HG03025 (cell line): ENCODE measurements at regions not wholly inside any gene's neighbourhood (a gene's known extent, or its start where the extent isn't known, plus 50 kb on each side); places are given as distances from the start of the nearest gene placed in this dataset.

Source experiments
- ATAC-seq: cut with Tn5 transposase; IDR thresholded peaks from one replicate; pipeline ENCODE4 v1.9.1; 2021; ENCODE audit warnings: mild to moderate bottlenecking, moderate library complexity; ENCODE audit not compliant: unreplicated experiment, low FRiP score

DNA sequence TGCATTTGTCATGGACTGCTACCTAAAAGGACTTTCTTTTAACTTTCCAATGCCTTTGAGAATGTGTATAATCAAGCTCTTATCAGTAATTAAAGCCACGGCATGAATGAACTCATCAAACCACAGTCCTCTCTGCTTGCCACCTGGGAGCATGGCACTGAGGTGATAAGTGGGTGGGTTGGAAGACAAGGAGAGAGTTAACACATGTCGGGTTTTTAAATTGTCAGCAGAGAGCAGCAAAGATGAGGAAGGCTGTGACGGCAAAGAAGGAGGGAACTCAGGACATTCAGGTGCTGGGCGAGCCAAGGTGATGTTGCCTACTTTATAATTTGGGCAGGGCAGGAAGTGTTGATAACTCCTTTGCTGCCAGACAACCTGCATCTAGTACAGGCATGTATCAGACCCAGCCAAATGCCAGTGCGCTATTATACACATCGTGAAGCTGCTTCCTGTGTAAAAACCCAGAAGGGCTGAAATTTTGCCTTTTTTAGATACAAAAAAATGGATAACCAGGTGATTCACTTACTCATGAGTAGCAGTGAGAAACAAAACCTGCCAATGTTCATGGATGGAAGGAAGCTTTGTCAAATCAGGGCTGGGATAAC, 269.1 kb downstream of the KIF4B start:
- no peak for ATAC-seq

DNA sequence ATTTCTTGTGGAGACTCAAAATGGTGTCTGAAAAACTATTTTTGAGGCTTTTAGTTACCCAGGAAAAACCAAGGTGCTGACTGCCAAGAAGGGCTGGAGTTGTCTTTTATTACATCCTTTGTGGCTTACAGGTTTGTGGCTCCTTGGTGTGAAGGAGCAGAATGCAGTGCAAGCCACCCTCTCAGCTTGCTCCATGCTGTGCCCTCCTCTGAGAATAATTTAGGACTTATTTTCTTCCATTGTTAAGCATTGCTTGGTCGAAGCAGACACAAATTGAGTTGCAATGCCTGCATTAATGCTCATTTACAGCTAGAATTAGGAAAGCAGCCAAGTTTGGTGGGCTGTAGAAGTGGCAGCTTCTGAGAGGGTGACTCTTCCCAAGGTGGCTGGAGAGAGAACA, 272.2 kb downstream of the KIF4B start:
- no peak for ATAC-seq

DNA sequence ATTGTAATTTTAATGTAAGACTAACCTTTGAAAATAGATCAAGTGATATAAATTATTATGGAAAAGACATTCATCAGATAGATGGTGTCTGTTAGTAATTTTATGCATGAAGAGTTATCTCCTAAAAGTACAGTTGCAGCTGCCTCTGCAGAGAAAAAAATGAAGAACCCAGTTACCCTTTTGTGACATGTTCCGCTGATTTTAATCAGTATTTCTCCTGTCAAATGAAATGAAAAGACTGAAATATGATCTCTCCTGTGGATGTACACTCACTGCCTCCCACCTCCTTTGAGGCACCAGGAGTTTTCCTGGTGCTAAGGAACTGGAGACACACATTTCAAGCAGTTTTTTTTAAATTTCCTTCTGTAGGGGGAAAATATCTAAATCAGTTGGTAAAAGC, 277.4 kb downstream of the KIF4B start:
- no peak for ATAC-seq

DNA sequence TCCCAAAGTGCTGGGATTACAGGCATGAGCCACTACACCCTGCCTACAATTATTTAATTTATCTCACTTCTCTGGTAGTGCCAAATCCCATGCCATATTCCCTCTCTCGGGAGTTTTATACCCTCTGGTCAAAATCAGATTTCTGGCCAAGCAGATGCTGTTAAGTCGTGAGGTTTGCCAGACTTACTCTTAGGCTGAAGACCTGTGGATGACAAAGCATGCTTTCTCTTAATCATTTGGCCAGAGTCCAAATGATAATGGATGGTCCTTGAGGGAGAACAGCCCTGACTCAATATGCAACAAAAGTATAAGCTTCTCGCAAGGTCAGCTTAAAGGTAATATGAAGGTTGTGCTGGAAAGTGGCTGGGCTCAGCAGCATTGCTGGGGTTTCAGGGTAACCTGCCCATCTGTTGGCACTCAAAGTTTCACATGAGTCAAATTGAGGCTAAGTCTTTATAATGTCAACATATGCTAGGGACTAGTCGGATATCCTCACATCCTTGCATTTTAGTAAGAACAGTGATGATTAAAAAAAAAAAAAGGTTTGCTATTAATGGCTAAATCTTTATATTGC, 280.1 kb downstream of the KIF4B start:
- ATAC-seq, result no peak

DNA sequence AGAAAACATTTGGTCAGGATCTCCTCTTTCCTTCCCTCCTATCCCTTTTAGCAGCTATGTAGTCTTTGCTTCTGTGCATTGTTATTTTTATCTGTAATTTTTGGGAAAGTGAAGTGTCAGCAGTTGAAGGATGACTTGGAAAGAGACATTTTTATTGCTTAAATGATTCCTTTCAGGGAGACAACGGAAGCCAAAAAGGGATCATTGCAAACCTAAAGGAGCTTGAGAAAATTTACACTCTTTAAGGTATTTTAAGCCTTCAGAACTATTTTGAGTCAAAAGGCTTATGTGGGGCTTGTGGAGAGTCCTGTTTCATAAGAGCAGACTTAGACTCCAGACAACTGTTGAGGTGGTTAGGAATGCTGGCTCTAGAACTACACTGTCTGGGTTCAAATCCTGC, 281.6 kb downstream of the KIF4B start:
- ATAC-seq, result no peak

DNA sequence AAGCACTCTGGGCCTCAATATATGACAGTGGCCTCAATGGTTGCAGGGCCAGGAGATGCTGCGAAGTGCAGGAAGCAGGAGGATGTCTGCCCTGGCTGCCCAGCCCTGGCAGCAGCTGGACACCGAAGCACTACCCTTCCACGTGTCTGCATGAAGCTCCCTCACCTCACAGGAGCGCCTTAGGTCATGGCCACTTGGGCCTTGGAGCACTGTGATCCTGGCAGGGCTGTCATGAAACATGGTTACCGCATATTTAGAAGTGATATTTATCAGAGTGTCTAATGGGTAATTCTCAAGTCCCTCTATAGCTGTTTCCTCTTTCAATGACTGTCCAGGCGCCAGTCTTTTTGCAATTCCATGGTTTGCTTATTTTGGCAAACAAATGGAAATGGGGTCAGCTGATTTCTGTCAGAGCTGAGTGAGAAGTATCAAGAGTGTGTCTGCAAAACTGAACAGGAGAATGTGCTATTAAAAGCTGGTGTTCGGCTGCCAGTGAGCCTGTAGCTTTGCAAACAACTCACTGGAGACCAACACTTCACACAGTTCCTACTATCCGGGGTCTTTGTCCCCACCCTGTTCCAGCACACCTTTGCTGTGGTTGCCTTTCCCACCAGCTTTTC, 285.9 kb downstream of the KIF4B start:
- ATAC-seq, result no peak

DNA sequence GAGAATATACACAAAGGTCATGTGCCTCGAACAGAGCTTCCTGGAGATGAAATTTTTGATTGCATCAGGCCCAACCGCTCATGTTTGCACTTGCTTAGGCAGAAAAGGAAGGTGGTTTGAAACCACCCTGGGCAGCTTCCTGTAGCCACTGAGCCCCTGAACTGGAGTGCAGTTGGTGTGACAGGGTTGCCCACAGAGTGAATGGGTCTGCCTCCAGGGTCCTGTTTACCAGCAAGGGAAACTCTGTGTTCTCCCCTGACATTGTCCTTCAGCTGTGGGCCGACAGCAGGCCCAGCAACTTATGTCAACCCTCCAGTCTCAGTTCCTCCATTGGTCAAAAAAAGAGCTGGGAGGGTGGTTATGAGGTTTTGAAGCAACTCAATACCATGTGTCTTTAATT, 289.6 kb downstream of the KIF4B start:
- no peak for ATAC-seq

DNA sequence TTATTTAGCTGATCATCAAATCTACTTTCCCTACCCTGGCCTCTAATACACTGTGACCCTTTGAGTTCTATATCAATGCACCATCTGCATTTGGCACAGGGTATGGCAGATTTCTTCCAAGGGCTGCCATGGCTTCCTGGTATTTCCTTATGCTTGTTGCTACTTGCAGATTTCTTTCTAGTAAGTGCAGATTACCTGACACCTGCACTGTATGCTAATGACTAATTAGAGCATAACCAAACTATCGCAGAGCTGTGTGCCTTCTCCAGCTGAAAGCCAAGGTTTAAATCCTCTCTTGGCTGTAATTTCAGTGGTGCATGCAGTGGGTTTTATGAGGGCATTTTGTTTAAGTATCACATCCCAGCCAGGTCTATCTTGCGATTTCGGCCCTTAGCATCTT, 293.7 kb downstream of the KIF4B start:
- ATAC-seq, result no peak

DNA sequence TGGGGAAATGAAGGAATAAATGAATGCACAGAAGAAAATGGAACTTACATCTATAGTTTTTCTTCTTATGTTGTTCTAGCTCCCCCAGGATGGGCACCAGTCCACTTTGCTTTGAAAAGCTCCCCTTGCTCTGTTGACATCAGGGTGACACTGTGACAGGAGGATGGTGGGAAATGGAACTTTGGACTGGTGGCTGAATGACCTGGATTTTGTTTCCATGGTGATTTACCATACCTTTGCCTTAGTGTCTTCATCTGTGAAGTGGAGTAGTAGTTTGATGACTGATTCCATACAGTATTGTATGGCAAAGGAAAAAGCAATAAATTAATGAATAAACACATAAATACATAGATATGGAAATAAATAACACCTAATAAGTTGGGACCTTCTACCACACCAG, 294.7 kb downstream of the KIF4B start:
- ATAC-seq, result no peak

DNA sequence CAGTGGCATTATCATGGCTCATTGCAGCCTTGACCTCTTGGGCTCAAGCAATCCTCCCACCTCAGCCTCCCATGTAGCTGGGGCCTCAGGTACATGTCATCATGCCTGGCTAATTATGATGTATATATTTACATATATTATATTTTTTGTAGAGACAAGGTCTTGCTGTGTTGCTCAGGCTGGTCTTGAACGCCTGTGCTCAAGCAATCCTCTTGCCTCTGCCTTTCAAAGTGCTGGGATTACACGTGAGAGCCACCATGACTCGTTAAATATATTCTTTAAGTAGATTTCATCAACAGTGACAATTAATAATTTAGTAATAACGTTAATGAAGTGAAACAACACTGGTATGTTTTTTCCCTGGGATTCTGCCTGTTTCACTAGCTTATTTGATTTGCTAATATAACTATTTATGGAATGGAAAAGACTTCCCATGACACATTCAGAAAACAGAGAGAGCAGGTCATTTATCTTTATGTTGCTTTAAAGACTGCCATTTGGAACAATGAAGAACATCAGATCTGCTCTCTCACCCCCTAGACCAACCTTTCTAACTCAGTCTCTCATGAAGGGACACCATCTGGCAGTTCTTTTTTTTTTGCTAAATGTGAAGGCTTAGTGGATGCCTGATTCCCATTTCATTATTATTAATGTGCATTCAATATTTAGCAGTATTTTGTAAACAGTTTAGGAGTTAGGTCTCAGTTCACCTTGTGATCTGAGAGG, 295.6 kb downstream of the KIF4B start:
- no peak for ATAC-seq

DNA sequence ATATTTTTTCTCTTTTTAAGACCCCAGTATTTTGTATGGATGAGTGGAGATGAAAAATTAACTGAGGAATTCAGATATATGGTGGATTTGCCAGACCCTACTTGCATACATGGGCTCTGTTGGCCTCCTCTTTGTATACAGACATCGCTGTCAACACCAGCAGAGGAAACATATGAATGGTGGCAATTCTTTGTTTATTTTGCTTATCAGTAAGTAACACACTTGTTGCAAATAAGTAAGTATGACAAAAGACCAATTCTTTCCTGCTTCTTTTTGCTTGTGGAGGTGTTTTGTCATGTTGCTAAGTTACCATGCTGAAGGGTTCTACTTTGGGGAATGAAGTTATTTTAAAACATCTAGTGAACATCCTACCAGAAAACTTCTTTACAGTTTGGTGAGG, 298.2 kb downstream of the KIF4B start:
- no peak for ATAC-seq

DNA sequence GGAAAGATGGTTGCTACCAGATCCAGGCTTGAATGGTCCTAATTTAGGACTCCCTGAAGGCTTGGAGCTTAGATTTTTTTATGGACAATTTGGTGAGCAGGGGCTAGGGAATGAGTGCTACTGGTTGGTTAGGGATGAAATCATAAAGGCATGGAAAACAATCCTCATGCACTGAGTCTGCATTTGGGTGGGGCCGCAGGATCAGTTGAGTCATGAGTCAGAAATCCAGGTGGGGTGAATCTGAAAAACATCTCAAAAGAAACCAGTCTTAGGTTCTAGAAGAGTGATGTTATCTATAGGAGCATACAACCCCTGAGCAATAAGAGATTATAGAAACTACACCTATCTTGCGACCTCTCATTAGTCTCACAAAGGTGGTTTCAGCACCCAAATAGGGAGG, 300.0 kb downstream of the KIF4B start:
- ATAC-seq, result no peak

DNA sequence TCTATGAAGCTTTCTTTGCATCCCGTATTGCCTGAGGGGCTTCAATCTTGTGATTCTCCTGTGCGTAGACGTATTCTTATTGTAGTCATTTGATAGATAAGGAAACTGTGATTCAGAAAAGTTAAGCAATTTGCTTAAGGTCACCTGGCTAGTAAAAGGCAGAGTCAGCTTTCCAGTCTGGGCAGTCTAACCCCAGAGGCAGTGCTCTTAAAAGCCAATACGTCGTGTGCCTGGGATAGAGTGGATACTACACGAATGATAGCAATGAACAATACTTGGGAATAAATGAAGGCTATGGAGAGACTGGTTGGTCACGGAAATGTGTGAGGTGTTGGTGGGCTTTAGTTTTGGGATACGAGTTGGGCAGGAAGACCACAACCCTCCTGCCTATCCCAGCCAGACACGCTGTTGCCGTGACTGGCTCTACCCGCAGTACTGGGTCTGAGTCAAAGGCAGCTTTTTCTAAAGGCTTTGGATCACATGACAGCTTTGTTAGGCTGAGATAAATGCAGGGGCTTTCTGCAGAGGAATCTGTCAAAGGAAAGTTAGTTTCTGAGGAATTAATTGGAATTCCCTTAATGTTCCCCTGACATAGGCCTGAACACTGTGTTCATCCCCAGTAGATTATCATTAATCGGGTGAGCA, 302.6 kb downstream of the KIF4B start:
- no peak for ATAC-seq

DNA sequence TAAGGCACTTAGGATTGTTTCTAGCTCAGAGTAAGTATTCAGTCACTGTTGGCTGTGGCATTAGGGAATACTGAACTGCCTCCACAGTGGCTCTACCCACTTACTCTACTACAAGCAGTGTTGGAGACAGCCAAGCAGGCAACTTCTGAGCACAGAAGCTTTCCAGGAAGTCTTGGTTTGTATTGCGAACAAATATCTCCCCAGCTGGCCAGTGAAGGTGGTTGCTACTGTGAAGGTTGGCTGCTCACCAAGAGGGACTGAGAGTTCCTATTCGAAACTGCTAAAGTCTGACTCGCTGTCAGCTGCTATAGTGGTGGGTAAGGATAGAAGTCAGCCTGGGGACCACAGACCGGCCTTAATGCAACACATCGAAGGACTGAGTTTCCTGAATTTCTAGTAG, 319.1 kb downstream of the KIF4B start:
- peak; percentile 64 for ATAC-seq

DNA sequence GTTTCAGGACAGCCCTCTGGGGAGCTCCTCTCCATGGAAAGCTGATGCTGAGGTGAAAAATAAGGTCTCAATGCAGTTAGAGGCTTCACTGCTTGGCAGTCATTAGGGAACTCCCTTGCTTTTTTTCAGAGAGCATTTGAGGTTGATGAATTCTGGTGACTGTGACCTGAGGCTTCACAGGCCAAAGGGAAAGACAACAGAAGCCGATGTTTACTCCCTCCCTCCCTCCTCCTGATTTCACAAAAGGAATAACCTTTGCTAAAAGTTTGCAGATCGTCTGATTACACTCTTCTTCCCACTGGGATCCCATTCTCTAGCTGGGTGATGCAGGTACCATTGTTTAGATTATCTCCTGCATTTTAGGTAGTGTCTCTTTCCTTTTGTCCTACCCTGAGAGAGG, 329.4 kb downstream of the KIF4B start:
- no peak for ATAC-seq

DNA sequence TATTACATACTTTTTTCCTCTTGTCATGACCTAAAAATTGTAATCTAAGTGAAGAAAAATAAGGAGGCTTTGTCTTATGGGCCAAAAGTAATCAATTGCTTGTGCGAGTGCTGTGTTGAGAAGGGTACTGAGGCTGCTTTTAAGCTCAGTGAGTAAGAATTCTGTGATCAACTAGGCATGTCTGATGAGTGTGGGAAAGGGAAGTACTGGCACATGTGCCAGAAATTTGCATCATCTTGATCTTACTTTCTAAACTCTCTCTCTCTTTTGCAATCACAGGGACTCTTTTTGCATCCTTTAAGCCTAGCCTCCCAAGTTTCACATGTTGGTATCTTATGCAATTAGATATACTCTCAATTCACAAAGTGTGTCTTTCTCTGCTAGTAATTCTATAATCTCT, 329.9 kb downstream of the KIF4B start:
- no peak for ATAC-seq

DNA sequence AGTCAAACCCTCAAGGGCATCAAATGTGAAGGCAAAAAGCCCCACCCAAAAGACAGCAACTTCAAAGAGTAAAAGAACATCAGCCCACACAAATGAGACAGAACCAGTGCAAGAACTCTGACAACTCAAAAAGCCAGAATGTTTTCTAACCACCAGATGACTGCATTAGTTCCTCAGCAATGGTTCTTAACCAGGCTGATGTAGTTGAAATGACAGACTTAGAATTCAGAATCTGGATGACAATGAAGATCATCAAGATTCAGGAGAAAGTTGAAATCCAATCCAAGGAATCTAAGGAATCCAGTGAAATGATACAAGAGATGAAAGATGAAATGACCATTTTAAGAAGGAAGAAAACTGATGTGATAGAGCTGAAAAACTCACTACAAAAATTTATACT, 339.7 kb downstream of the KIF4B start:
- no peak for ATAC-seq

DNA sequence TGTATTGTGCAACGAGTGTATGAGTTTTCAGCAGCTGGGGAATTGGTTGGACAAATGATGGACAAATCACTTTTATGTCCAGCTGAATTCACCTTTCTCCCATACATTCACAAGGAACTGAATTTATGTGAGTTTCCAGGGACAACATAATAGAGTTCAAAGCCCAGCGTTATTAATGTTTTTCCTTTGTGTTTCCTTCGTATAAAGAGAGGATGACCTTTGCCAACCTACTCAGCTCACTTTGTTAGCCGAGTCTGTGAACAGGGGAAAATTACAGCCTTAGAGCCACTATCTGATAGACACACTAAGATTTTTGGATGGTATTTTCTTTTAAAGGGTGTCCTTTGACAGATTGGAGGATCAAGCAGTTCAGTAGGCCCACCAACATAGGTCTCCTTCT, 352.5 kb downstream of the KIF4B start:
- ATAC-seq, result no peak

DNA sequence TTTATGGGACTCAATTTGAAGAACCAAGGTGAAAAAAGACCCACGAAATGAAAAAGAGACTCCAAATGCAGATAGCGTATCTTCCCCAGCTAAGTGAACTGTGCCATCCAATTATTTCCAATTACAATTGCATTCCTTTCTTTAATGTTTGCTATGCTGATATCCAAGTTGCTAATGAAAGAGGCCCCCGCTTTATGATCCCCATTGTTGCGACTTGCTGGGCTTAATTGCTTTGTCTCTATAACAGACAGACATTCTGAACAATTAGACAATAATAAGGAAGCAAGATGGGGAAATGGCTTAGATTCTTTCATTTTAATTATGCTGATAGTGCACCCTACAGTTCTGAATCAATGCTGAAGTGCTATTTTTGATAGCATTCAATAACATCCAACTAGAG, 354.3 kb downstream of the KIF4B start:
- ATAC-seq, result no peak

DNA sequence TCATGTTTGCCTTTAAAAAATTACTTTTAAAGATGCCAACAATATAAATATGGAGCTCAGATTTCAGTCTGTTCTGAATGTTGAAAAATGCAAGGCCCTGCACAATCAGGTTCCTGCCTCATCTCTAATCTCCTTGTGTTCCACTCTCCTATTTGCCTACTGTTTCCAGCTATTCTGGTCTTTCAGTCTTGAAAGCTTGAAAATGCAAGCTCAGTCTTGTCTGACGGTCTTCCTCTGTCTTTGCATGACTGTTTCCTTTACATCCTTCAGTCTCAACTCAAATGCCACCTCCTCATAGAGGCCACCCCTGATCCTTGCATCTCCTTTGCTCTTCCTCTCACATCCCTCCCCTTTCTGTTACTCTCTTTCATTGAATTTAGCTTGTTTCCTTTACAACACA, 354.9 kb downstream of the KIF4B start:
- ATAC-seq, result no peak

DNA sequence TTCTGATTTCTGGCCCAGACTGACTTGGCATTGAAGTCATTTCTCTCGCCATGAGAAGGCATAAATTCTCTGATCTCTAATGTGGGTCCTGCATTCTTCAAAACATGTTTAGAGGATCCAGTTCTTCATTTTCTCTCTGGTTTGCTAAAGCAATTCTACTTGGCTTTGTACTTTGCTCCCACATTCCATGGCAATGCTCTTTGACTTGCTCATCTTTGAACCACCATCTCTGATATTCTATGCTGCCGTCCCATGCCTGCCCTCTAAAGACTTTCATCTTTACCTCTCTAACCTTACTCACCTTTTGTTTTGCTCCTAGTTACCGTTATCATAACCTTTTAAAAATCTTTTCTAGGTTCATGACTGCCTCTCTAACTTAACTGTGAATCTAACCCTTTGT, 366.9 kb downstream of the KIF4B start:
- ATAC-seq, result no peak
